GOT3 (cell line): ENCODE measurements at regions not wholly inside any gene's neighbourhood (a gene's known extent, or its start where the extent isn't known, plus 50 kb on each side); places are given as distances from the start of the nearest gene placed in this dataset.
"Not testable (repeated sequence)": the region's sequence is repeated elsewhere in the genome, so short reads cannot be mapped to it uniquely, and the experiment has no call there.

Experiments used
- DNase-seq: peaks from one replicate; lab custom pipeline; 2025; ENCODE audit warnings: mixed read lengths; lab: John Stamatoyannopoulos, UW

DNA sequence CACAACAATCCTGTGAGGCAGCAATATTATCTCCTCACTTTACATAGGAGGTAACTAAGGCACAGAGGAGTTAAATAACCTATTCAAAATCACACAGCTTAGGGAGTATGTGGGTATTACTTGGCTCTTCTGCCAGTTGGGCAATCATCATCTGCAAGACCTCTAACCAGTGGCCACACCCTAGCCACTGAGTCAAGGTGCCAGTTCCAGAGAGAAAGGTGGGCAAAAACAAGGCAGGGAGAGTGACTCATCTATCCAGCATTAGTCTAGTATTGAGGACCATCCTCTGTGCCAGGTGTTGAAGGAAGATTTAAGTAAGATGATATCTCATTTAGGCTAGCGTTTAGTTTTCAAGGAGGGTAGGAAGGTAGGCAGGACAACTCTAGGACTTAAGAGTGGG lies 113.9 kb upstream of the EOLA2 start:
- no peak for DNase-seq

- no peak for DNase-seq
Observed at GRCh38 chrX:150058728-150059127, 120.4 kb upstream of the EOLA2 start.

DNA sequence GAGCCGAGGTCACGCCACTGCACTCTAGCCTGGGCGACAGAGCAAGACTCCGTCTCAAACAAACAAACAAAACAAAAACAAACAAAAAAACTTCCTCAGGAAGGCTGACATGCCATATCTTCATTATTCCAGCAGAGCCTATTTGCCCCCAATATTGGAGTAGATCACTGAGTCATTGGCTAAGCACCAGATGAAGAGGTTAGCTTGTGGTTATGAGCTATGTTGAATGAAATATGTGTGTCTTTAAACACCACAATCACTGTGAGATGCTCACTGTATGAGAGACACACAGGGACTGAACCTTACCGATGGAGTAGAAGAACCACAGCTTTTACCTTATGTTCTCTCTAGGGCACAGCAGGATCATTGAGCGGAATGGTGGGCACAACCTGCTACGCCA lies 122.1 kb upstream of the EOLA2 start:
- no peak for DNase-seq

DNA sequence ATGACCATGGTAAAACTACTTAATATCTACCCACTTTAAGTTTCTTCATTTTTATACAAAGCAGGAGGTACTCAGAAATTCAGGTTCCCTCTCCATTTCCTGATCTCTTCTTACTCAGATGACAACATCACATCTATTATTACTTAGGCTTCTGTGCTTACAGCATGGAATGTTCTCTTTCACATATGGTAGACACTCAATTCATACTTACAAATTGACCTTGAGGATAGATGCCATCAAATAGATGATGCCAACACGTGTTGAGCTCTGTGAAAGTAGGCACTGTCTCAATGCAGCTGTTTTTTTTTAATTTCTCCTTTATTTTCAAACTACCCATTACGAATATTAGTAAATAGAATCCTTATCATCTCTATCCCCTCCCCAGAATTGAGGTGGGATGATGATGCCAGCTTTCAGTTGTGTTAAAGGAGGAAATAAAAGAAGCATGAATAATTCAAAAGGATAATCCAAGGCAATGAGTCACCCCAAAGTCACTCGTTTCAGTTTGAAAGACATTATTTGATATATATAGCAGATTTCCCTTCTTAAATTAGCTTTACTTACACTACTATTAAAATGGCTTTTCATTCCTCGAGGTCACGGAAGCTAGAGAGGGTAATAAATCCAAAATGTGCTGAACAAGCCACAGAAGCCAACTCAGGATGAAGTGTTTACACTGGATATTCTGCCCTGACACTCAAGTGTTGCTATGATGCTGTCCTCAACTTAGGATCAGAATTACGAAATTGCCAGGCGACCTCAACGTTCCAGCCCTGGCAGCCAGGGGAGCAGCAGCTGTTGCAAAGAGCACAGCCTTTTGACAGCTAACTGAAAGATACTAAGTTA lies 124.2 kb upstream of the EOLA2 start:
- DNase-seq, result no peak

GRCh38 chrX:150063138-150063518 lies 124.8 kb upstream of the EOLA2 start:
- DNase-seq, result no peak

DNA sequence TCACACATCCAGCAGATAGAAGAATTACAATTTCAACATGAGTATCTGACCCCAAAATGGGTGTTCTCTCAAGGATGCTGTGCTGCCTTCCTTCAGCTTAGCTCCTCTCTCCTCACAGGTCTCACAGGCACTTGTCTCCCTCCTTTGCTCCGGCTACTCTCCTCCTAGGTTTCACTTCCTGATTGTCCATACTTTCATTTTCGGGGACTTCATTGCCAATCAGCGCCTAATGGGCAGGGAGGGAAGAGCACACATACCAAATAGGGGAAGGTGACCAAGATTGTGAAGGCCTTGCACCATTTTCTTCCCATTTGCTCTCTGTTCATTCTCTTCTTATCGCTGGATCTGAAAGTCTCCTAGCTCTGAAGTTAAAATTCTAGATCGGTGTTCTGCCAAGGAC lies 125.4 kb upstream of the EOLA2 start:
- no peak for DNase-seq

- no peak for DNase-seq
Observed at GRCh38 chrX:150074175-150074574, 135.9 kb upstream of the EOLA2 start.

GRCh38 chrX:150080497-150080896 lies 142.2 kb upstream of the EOLA2 start:
- no peak for DNase-seq

GRCh38 chrX:150081076-150081475 lies 142.8 kb upstream of the EOLA2 start:
- DNase-seq, result no peak

DNA sequence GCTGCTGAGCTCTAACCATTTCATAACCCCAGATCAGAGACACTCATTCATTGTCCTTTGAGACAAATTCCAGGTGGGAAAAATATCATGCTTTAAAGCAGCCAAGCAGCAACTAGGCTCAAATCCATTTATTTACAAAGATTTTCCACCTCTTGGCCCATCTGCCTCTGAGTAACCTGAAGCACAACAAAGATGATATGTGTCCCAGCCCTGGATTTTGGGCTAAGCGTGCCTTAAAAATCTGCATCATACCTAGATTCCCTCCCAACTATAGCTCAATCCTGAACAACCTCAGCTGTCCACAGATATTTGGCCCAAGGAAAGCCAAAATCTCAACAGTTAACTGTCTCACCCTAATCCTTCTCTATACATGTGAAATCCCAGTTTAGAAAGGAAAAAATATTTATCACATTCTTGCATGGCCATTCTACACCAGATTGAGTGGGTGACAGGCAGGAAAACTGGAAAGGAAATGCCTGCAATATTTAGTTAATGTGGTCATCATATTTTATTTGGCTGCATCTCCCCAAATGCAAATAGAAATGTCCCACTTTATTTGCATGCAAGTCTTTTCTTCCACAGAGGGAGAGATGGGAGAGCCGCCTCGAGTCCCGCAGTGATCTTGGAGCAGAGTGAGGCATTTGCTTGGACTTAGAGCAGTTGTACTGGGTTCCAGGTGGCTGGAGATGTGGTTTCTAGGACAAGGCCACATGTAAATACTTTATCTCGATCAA lies 146.4 kb upstream of the EOLA2 start:
- DNase-seq, result no peak

DNA sequence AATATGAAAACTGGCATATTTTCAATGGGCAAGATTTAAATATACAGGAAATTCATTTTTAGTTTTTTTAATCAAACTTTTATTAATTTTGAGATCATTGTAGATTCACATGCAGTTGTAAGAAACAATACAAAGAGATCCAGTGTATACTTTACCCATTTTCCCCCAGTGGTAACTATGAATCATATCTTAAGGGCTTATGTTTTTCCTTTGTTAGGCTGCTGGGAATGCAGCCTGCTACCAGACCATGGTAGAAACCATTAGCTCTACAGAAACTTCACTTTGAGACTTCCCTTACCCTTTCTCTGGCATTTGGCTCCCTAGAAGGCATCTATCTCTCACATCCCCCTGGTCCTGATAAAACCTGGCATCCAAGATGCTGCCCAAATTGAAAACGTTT lies 147.6 kb upstream of the EOLA2 start:
- DNase-seq, result no peak

GRCh38 chrX:150086371-150086770 lies 148.1 kb upstream of the EOLA2 start:
- DNase-seq, result no peak

DNA sequence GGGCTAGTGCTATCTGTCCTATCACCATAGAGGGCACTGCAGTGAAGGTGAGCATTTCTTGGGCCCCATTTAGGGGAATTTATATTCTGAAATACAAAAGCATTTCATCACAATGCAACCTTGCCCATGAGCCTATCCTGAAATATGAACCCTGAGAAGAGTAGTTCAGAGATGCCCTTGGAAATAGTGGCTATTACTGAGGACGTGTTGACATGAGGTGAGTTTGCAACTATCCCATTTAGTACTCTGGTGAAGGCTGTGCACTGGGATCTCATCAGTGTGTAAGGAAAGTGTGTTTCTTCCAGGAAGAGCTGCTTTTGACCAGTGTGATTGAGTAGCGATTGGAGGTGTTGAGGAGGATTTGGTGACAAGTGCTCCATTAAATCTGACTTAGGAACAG lies 149.3 kb upstream of the EOLA2 start:
- DNase-seq, result no peak

GRCh38 chrX:150088042-150088441 lies 149.8 kb upstream of the EOLA2 start:
- DNase-seq, result no peak

GRCh38 chrX:150088766-150089518 lies 150.7 kb upstream of the EOLA2 start:
- DNase-seq, result no peak

- DNase-seq, result not testable (repeated sequence)
Observed at GRCh38 chrX:150091300-150091699, 153.0 kb upstream of the EOLA2 start.

DNA sequence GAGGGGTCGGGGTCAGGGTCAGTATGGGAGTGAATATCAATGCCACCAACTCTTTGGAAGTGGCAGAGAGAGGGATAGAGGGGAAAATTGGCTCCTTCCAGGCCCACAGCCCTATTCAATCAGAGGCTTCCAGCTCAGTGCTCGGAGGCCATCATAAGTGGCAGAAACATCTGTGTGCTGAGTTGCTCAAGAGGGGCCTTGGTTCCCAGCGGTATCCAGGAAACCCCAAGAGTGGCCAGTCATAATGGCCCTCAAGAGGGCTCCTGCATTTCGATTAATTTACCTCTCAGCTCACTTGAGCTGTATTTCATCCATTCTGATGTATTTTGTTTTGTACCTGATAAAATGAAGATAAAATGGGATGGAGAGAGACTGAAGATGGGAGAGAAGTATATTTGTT lies 154.3 kb upstream of the EOLA2 start:
- no peak for DNase-seq

DNA sequence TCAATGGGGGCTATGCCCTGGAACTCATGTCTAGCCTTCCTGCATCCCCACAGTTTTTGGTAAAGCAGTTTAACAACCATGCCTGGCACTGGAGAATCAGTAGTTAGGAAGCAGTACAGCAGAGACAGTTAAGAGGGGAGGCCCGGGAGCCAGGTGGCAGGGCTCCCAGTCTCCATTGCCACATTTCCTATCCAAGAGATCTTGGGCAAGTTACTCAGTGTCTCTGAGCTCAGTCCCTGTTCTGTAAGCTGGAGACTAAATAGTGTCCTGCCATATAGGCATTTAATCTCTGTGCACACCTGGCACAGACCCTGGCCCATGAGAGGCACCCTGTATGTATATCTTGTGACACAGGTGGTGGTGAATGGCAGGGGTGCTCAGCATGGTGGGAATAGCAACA lies 156.1 kb upstream of the EOLA2 start:
- no peak for DNase-seq

GRCh38 chrX:150094996-150095395 lies 156.7 kb upstream of the EOLA2 start:
- DNase-seq, result no peak

GRCh38 chrX:150099316-150099715 lies 161.0 kb upstream of the EOLA2 start:
- no peak for DNase-seq

- no peak for DNase-seq
Observed at GRCh38 chrX:150100261-150100660, 162.0 kb upstream of the EOLA2 start.

GRCh38 chrX:150118476-150118875 lies 180.2 kb upstream of the EOLA2 start:
- DNase-seq, result no peak

DNA sequence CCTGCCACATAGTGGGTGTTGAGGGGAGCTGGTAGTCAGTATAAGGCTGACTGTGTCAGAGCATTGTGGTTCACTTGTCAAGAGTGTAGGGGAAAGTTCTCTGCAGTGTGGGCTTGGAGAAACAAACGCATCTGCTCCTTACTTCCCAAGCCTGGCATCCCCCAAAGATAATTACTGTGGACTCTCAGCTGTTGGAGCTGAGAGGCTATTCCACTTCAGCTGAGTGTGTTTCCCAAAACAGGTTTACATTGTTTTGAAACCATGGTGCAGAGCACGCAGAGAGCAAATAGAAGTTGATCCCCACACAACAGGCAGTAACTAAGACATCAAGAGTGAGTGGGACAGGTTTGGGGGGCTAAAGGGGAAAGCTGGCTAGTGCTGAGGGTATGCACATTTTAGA lies 181.0 kb upstream of the EOLA2 start:
- DNase-seq, result no peak
